Fibroblast of mammary gland (primary cell): ENCODE measurements at regions not wholly inside any gene's neighbourhood (a gene's known extent, or its start where the extent isn't known, plus 50 kb on each side); places are given as distances from the start of the nearest gene placed in this dataset.

Source experiments
- DNase-seq: peaks from one replicate; pipeline ENCODE4 v3.0.0-alpha.2; 2010; ENCODE audit warnings: low read depth
- H3K4me3 ChIP-seq: 2 replicates; pipeline ENCODE4 v1.5.1; 2011; ENCODE audit warnings: low read depth, mild to moderate bottlenecking, low read length, moderate library complexity; ENCODE audit not compliant: control insufficient read depth
- TF ChIP-seq, protein P1 (sequence below): conservative IDR thresholded peaks from 2 replicates; pipeline ENCODE4 v1.5.1; 2011; ENCODE audit warnings: low read depth, low read length, inconsistent platforms; ENCODE audit not compliant: control insufficient read depth, insufficient read depth

DNA sequence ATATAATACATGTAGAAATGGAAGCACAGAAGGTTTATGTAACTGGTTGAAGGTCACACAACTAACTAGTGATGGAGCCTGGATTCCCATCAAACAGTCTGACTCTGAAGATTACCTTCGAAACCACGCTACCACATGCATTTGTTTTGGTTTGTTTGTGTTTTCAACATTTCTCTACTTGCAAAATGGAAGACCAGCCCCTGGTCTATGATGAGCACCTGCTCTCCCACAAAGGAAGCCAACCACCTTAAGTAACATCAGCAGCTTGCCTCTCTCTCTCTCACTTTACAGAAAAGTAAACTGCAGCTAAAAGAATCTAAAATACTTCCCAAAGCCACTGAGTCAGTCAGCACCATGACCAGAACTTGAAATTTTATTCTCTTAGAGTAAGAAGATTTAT, 186.9 kb upstream of the TMPO start:
- H3K4me3 ChIP-seq, result no peak overlapping the region
- no peak for DNase-seq
- TF ChIP-seq, protein P1, sequence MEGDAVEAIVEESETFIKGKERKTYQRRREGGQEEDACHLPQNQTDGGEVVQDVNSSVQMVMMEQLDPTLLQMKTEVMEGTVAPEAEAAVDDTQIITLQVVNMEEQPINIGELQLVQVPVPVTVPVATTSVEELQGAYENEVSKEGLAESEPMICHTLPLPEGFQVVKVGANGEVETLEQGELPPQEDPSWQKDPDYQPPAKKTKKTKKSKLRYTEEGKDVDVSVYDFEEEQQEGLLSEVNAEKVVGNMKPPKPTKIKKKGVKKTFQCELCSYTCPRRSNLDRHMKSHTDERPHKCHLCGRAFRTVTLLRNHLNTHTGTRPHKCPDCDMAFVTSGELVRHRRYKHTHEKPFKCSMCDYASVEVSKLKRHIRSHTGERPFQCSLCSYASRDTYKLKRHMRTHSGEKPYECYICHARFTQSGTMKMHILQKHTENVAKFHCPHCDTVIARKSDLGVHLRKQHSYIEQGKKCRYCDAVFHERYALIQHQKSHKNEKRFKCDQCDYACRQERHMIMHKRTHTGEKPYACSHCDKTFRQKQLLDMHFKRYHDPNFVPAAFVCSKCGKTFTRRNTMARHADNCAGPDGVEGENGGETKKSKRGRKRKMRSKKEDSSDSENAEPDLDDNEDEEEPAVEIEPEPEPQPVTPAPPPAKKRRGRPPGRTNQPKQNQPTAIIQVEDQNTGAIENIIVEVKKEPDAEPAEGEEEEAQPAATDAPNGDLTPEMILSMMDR, result no peak

DNA sequence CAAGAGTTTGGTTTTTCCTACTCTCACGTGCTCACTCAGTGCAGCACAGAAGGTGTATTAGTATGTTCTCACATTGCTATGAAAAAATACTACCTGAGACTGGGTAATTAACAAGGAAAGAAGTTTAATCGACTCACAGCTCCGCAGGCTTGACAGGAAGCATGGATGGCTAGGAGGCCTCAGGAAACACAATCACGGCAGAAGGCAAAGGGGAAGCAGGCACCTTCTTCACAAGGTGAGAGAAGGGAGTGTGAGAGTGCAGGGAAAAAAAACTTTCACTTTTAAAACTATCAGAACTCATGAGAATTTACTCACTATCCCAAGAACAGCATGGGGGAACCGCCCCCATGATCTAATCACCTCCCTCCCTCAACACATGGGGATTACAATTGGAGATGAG, 185.8 kb upstream of the TMPO start:
- H3K4me3 ChIP-seq, result no peak overlapping the region
- DNase-seq, result no peak
- TF ChIP-seq, protein P1, result no peak

DNA sequence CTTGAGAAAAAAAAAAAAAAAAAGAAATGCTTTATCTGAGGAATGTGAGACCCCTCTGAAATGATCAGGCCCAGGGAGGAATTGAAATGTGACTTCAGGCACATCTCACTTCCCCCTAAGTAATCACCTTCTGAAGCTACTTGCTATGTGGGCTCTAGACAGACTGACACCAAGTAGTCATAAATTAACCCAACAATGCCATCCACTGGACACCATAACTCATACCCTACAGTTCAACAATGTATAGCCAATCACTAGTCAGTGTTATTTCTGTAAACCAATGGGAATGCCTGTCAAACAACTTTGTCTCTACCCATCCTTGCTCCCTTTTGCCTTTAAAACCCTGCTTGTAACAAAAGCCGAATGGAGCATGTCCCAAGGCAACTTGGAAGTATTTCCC, 182.7 kb upstream of the TMPO start:
- no peak overlapping the region for H3K4me3 ChIP-seq
- DNase-seq, result no peak
- TF ChIP-seq, protein P1, result no peak

DNA sequence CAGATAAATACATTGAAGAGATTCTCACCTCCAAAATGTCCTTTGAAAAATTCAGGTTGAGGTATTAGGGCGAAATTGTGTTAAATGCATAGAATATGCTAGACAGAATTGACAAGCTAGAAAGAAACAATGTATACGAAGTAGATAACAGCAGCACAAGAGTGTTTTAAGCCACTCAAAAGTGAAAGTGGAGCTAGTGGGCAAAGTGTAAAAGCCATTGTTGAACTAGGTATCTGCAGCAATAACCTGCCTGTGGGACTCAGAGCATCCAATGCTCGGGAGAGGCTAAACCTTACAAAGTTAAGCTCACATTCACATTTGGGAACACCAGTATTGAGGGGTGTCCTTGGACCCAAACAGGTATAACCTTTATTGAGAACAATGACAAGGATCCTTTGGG, 180.6 kb upstream of the TMPO start:
- no peak for DNase-seq
- TF ChIP-seq, protein P1, result no peak
- H3K4me3 ChIP-seq, result no peak overlapping the region

GRCh38 chr12:98341026-98341425, 174.4 kb upstream of the TMPO start:
- TF ChIP-seq, protein P1, result no peak
- no peak for DNase-seq
- no peak overlapping the region for H3K4me3 ChIP-seq

GRCh38 chr12:98341732-98342131, 173.7 kb upstream of the TMPO start:
- TF ChIP-seq, protein P1, result no peak
- H3K4me3 ChIP-seq, result no peak overlapping the region
- DNase-seq, result no peak

- no peak overlapping the region for H3K4me3 ChIP-seq
- TF ChIP-seq, protein P1, result no peak
- DNase-seq, result no peak
These were observed 172.3 kb upstream of the TMPO start for GRCh38 chr12:98343002-98343567.
